NT2/D1 (cell line): ENCODE measurements at regions not wholly inside any gene's neighbourhood (a gene's known extent, or its start where the extent isn't known, plus 50 kb on each side); places are given as distances from the start of the nearest gene placed in this dataset.

Experiments
- DNase-seq: peaks from one replicate; pipeline ENCODE4 v3.0.0-alpha.2; 2011; ENCODE audit warnings: low read depth, low spot score
- H3K27me3 ChIP-seq: 2 replicates; pipeline ENCODE4 v1.6.0; 2011; ENCODE audit warnings: mild to moderate bottlenecking; ENCODE audit not compliant: insufficient read length, insufficient read depth
- H3K36me3 ChIP-seq: 2 replicates; pipeline ENCODE4 v1.6.1; 2011; ENCODE audit warnings: mild to moderate bottlenecking, low read length, mixed read lengths; ENCODE audit not compliant: insufficient read depth, insufficient read length
- H3K4me1 ChIP-seq: 2 replicates; pipeline ENCODE4 v1.5.1; 2011; ENCODE audit not compliant: insufficient read depth, insufficient read length
- H3K4me3 ChIP-seq: 2 replicates; pipeline ENCODE4 v1.5.1; 2011; ENCODE audit warnings: low read depth; ENCODE audit not compliant: insufficient read length
- H3K9ac ChIP-seq: 2 replicates; pipeline ENCODE4 v1.6.0; 2011; ENCODE audit warnings: low read depth; ENCODE audit not compliant: insufficient read length
- H3K9me3 ChIP-seq: 2 replicates; pipeline ENCODE4 v1.5.1; 2011; ENCODE audit warnings: mild to moderate bottlenecking, low read length; ENCODE audit not compliant: insufficient read depth
- SUZ12 ChIP-seq: IDR thresholded peaks from 2 replicates; pipeline ENCODE4 v1.6.1; 2011; ENCODE audit not compliant: insufficient read length, insufficient read depth; ENCODE audit errors: extremely low read depth
- YY1 ChIP-seq: IDR thresholded peaks from 2 replicates; pipeline ENCODE4 v1.6.1; 2011; ENCODE audit not compliant: insufficient read length, insufficient read depth
- ZNF274 ChIP-seq: IDR thresholded peaks from 2 replicates; pipeline ENCODE4 v1.6.1; 2011; ENCODE audit warnings: mild to moderate bottlenecking, low read depth, low read length

- no peak overlapping the region for H3K9ac ChIP-seq
- H3K4me1 ChIP-seq, result no peaks in the 10 kb centered on the region
- no peak for DNase-seq
- TF ChIP-seq ZNF274 (no peak), YY1 (no peak)
- H3K27me3 ChIP-seq, result no peaks in the 10 kb centered on the region
- no peaks in the 10 kb centered on the region for H3K36me3 ChIP-seq
- no peak overlapping the region for H3K4me3 ChIP-seq
- peaks cover 15% of the 10 kb centered on the region for H3K9me3 ChIP-seq
Measured at GRCh38 chr7:131117439-131117838, 210.2 kb upstream of the MKLN1 start.

GRCh38 chr7:131119381-131119780, 208.3 kb upstream of the MKLN1 start:
- DNase-seq, result no peak
- TF ChIP-seq ZNF274, result no peak
- no peak for TF ChIP-seq YY1
- no peak for TF ChIP-seq SUZ12

GRCh38 chr7:131122394-131122793, 205.3 kb upstream of the MKLN1 start:
- no peak for TF ChIP-seq ZNF274
- TF ChIP-seq SUZ12, result no peak
- TF ChIP-seq YY1, result no peak
- Histone ChIP-seq H3K36me3 (no peaks in the 10 kb centered on the region), H3K4me3 (no peak overlapping the region), H3K4me1 (no peaks in the 10 kb centered on the region), H3K9ac (no peak overlapping the region), H3K9me3 (peaks cover 15% of the 10 kb centered on the region), H3K27me3 (no peaks in the 10 kb centered on the region)
- DNase-seq, result no peak

More at GRCh38 chr7:131119381-131119780, 208.3 kb upstream of the MKLN1 start:
- no peak overlapping the region for H3K4me3 ChIP-seq
- peaks cover 15% of the 10 kb centered on the region for H3K9me3 ChIP-seq
- H3K36me3 ChIP-seq, result no peaks in the 10 kb centered on the region
- H3K27me3 ChIP-seq, result no peaks in the 10 kb centered on the region
- no peak overlapping the region for H3K9ac ChIP-seq
- no peaks in the 10 kb centered on the region for H3K4me1 ChIP-seq

DNA sequence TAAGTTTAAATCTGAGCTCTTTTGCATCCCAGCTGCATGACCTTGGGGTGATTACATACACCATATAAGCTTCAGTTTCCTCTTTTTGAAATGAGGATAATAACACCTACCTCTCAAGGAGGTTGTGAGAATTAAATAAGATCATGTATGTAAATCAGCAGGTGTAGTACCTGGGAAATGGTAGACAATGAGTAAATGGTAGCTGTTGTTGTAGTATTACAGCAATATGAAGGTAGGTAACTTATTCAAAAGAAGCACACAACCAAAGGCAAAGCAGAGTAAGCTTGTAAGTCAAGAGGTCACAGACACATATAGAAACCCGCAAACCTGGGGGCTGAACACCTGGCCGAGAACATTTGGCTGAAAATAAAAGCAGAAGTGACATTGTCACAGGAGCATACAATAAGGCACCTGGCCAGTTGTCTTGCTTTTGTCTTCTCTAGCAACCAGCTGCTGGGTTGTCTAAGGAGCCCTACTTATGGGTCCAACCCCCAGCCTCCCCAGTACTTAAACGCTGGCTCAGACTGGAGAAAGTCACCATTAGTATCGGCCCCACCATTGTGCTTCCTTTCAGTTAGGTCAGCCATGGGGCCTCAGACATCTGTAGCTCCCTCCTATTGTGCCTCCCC, 203.6 kb upstream of the MKLN1 start:
- no peaks in the 10 kb centered on the region for H3K4me1 ChIP-seq
- H3K4me3 ChIP-seq, result no peak overlapping the region
- no peaks in the 10 kb centered on the region for H3K27me3 ChIP-seq
- no peak for TF ChIP-seq ZNF274
- no peak for TF ChIP-seq YY1
- TF ChIP-seq SUZ12, result no peak
- DNase-seq, result no peak
- peaks cover 7% of the 10 kb centered on the region for H3K9me3 ChIP-seq
- no peaks in the 10 kb centered on the region for H3K36me3 ChIP-seq
- no peak overlapping the region for H3K9ac ChIP-seq

GRCh38 chr7:131124867-131125266, 202.8 kb upstream of the MKLN1 start:
- H3K9ac ChIP-seq, result no peak overlapping the region

DNA sequence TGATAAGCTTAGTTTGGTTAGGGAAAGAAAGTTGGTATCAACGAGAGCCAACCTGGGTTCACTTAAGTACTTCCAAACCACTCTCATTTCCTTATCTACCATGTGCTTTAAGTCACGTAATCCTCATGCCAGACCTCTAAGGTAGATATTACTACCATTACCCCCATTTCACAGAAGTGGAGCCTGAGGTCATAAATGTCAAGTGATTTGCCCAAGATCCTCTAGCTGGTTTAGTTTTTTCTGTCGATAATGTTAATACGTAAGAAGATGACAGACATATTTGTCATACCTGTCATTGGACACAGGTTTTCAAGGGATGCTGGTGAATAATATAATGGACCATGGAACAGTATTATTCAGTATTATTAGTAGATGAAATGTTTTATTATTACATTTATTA, 197.4 kb upstream of the MKLN1 start:
- no peak for DNase-seq
- H3K4me1 ChIP-seq, result no peaks in the 10 kb centered on the region
- no peak overlapping the region for H3K9ac ChIP-seq
- no peaks in the 10 kb centered on the region for H3K36me3 ChIP-seq
- TF ChIP-seq YY1, result no peak
- TF ChIP-seq ZNF274, result no peak
- no peak for TF ChIP-seq SUZ12
- no peaks in the 10 kb centered on the region for H3K9me3 ChIP-seq
- H3K27me3 ChIP-seq, result no peaks in the 10 kb centered on the region
- no peak overlapping the region for H3K4me3 ChIP-seq

More at GRCh38 chr7:131124867-131125266, 202.8 kb upstream of the MKLN1 start:
- H3K27me3 ChIP-seq, result no peaks in the 10 kb centered on the region
- no peak for DNase-seq
- H3K4me3 ChIP-seq, result no peak overlapping the region
- H3K9me3 ChIP-seq, result no peaks in the 10 kb centered on the region
- H3K36me3 ChIP-seq, result no peaks in the 10 kb centered on the region
- no peak for TF ChIP-seq ZNF274
- no peak for TF ChIP-seq SUZ12
- no peak for TF ChIP-seq YY1
- no peaks in the 10 kb centered on the region for H3K4me1 ChIP-seq

- no peaks in the 10 kb centered on the region for H3K4me1 ChIP-seq
- no peaks in the 10 kb centered on the region for H3K9me3 ChIP-seq
- no peaks in the 10 kb centered on the region for H3K36me3 ChIP-seq
- TF ChIP-seq ZNF274 (no peak), SUZ12 (no peak), YY1 (no peak)
- no peak overlapping the region for H3K4me3 ChIP-seq
- no peak overlapping the region for H3K9ac ChIP-seq
- no peaks in the 10 kb centered on the region for H3K27me3 ChIP-seq
- no peak for DNase-seq
Measured at GRCh38 chr7:131131012-131131745, 196.5 kb upstream of the MKLN1 start.
